Ascending aorta (tissue), 2 donors: ENCODE measurements at regions not wholly inside any gene's neighbourhood (a gene's known extent, or its start where the extent isn't known, plus 50 kb on each side); places are given as distances from the start of the nearest gene placed in this dataset.

ENCODE experiments used
- DNase-seq, 2 donors: peaks; one replicate each; pipeline ENCODE4 v3.0.0-alpha.2; 2019; ENCODE audit warnings: low spot score in 2 of 2
- H3K27ac ChIP-seq, 2 donors: fragments of 200-600 bp; sonication (generic); one replicate each; pipeline ENCODE4 v1.5.1; 2016 to 2017; ENCODE audit warnings: mild to moderate bottlenecking in 1 of 2
- H3K27me3 ChIP-seq: fragments of 200-600 bp; sonication (generic); one replicate; pipeline ENCODE4 v1.5.1; 2017
- H3K36me3 ChIP-seq, 2 donors: fragments of 200-600 bp; sonication (generic); one replicate each; pipeline ENCODE4 v1.5.1; 2016
- H3K4me1 ChIP-seq, 2 donors: fragments of 200-600 bp; sonication (generic); one replicate each; pipeline ENCODE4 v1.5.1; 2016 to 2017; ENCODE audit warnings: mild to moderate bottlenecking in 1 of 2
- H3K4me3 ChIP-seq, 2 donors: fragments of 200-600 bp; sonication (generic); one replicate each; pipeline ENCODE4 v1.5.1; 2016 to 2017; ENCODE audit warnings: mild to moderate bottlenecking in 1 of 2
- H3K9me3 ChIP-seq, 2 donors: fragments of 200-600 bp; sonication (generic); one replicate each; pipeline ENCODE4 v1.5.1; 2016
- CTCF ChIP-seq, 3 experiments: fragments of 200-600 bp in 2 of 3; fragments of 450-650 bp in 1 of 3; sonication (generic) in 2 of 3; IDR thresholded peaks; one replicate each; pipeline ENCODE4 v1.5.1; 2016 to 2019; ENCODE audit warnings: antibody characterized with exemption in 3 of 3, mild to moderate bottlenecking in 1 of 3, moderate library complexity in 1 of 3
- intact Hi-C: fragments of 100-400 bp; cut with DNase I; formaldehyde crosslinking; loops from one replicate; pipeline ENCODE4 v1.15.1; 2023

DNA sequence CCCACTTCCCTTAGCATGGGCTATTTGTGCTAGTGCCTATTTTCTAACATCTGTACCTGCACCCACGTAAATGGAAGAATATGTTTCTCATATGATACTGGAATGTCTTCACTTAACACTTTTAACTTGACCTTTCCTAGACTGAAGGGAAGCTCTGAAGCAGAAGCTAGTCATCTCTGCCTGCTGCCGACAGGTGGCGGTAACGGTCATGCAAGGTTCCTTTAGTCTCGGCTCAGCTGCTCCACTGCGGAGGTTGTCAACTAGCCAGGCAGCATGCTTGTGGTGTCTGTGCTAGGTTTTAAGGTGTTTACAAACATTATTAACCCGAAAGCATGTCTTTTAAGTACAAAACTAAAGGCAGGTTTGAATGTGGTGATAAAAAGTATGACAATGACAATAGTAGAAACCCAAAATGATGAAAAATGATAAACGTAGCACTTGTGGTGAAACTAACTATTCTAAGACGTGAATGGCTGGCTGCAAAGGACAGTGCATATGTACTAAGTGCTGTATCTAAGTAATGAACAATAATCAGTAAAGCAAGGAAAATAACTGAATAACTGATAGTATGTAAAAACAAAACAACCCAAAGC is 117.2 kb downstream of the GRIN2B start:
- no peaks in the 10 kb centered on the region for H3K27me3 ChIP-seq
- no peak overlapping the region for H3K4me3 ChIP-seq
- H3K27ac ChIP-seq = no peak overlapping the region
- H3K9me3 ChIP-seq = no peaks in the 10 kb centered on the region
- no peaks in the 10 kb centered on the region for H3K36me3 ChIP-seq
- H3K4me1 ChIP-seq = no peaks in the 10 kb centered on the region
- TF ChIP-seq CTCF (IDR thresholded peaks at IDR 0.05) = peak in 2 of 3 experiments; percentile 66 to 70
- peak in 1 of 2 donors; percentile 67 for DNase-seq
- intact Hi-C loops = loop anchor here (10.0 kb wide), 1 partner anchor 301 kb away; no protein-coding TSS in a partner anchor

- H3K27me3 ChIP-seq = no peaks in the 10 kb centered on the region
- H3K27ac ChIP-seq = no peak overlapping the region
- no peak for TF ChIP-seq CTCF (IDR thresholded peaks at IDR 0.05)
- no peaks in the 10 kb centered on the region for H3K4me1 ChIP-seq
- no peak for DNase-seq
- no peaks in the 10 kb centered on the region for H3K9me3 ChIP-seq
- intact Hi-C loops = no loop called here
- no peaks in the 10 kb centered on the region for H3K36me3 ChIP-seq
- no peak overlapping the region for H3K4me3 ChIP-seq
Observed at GRCh38 chr12:13857750-13858149, 123.7 kb downstream of the GRIN2B start.

DNA sequence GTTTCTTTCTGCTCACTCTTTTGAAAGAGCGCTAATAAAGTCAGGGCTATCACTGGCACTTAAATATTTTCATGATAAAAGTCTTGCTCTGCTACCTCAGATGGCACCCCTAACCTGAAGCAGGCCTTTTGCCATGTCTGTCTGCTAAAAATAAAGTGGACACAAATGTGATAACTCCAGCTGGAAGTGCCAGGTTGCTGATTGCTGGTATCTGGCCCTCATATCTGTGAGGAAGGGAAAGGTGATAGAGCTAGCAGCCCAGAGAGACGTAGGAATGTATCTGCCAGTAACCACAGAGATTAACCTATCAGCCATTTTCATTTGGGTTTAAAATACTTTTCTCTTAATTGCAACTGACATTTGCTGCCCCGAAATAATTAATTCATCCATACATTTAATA is 127.9 kb downstream of the GRIN2B start:
- H3K4me3 ChIP-seq = no peak overlapping the region
- no peak for DNase-seq
- intact Hi-C loops = no loop called here
- H3K27ac ChIP-seq = no peak overlapping the region
- H3K36me3 ChIP-seq = no peaks in the 10 kb centered on the region
- H3K27me3 ChIP-seq = no peaks in the 10 kb centered on the region
- TF ChIP-seq CTCF (IDR thresholded peaks at IDR 0.05) = no peak
- no peaks in the 10 kb centered on the region for H3K9me3 ChIP-seq
- H3K4me1 ChIP-seq = no peaks in the 10 kb centered on the region

- H3K4me3 ChIP-seq = no peak overlapping the region
- intact Hi-C loops = no loop called here
- no peaks in the 10 kb centered on the region for H3K4me1 ChIP-seq
- DNase-seq = no peak
- no peak for TF ChIP-seq CTCF (IDR thresholded peaks at IDR 0.05)
- H3K36me3 ChIP-seq = no peaks in the 10 kb centered on the region
- no peaks in the 10 kb centered on the region for H3K27me3 ChIP-seq
- H3K9me3 ChIP-seq = no peaks in the 10 kb centered on the region
- no peak overlapping the region for H3K27ac ChIP-seq
Observed at GRCh38 chr12:13851828-13852227, 129.6 kb downstream of the GRIN2B start.

GRCh38 chr12:13849456-13849855 is 131.9 kb downstream of the GRIN2B start:
- H3K9me3 ChIP-seq = no peaks in the 10 kb centered on the region
- no peaks in the 10 kb centered on the region for H3K4me1 ChIP-seq
- no peak for DNase-seq
- no peak overlapping the region for H3K27ac ChIP-seq
- no peaks in the 10 kb centered on the region for H3K27me3 ChIP-seq
- no peaks in the 10 kb centered on the region for H3K36me3 ChIP-seq
- no peak overlapping the region for H3K4me3 ChIP-seq
- no peak for TF ChIP-seq CTCF (IDR thresholded peaks at IDR 0.05)
- intact Hi-C loops = no loop called here

DNA sequence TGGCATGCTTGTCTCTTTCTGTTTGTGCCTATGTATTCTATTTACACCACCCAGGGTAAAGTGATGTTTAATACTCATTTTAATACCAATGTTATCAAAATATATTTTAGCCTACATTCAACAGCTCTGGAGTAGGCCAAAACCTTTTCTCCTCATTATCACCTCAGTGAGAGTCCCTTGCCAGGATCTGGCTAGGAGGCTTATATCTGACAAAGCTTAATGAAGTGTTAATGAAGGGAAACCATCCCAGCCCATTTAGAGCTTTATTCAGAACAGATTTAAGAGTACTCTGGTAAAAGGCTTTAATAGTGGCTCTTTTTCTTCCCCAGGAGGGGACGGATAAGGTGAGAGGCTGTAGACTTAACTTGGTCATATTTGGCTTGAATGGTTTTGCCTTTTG is 137.6 kb downstream of the GRIN2B start:
- Histone ChIP-seq H3K27ac (no peak overlapping the region), H3K9me3 (no peaks in the 10 kb centered on the region), H3K27me3 (no peaks in the 10 kb centered on the region), H3K36me3 (no peaks in the 10 kb centered on the region), H3K4me3 (no peak overlapping the region), H3K4me1 (no peaks in the 10 kb centered on the region)
- DNase-seq = no peak
- TF ChIP-seq CTCF (IDR thresholded peaks at IDR 0.05) = no peak
- intact Hi-C loops = no loop called here
